Stimulated activated CD4-positive, alpha-beta T cell treated with anti-CD3 and anti-CD28 coated beads, Interleukin-4, amount 100 ng/mL, for 24 hours (primary cell): ENCODE measurements at regions not wholly inside any gene's neighbourhood (a gene's known extent, or its start where the extent isn't known, plus 50 kb on each side); places are given as distances from the start of the nearest gene placed in this dataset.

Experiments used
- DNase-seq: peaks from one replicate; pipeline ENCODE4 v3.0.0-alpha.2; 2020

- no peak for DNase-seq
Measured at GRCh38 chr1:91092503-91092902, 70.7 kb upstream of the ZNF644 start.

- DNase-seq = no peak
Measured at GRCh38 chr1:91091812-91092211, 70.0 kb upstream of the ZNF644 start.

- DNase-seq = no peak
Measured at GRCh38 chr1:91080650-91081049, 58.8 kb upstream of the ZNF644 start.

- no peak for DNase-seq
Measured at GRCh38 chr1:91078859-91079258, 57.0 kb upstream of the ZNF644 start.

- no peak for DNase-seq
Measured at GRCh38 chr1:91076834-91077233, 55.0 kb upstream of the ZNF644 start.

GRCh38 chr1:91075233-91076135 is 53.6 kb upstream of the ZNF644 start:
- DNase-seq = no peak

- no peak for DNase-seq
Measured at GRCh38 chr1:91073299-91073698, 51.5 kb upstream of the ZNF644 start.

GRCh38 chr1:91071838-91072237 is 50.0 kb upstream of the ZNF644 start:
- DNase-seq = no peak
